ENCODE measurements at regions not wholly inside any gene's neighbourhood (a gene's known extent, or its start where the extent isn't known, plus 50 kb on each side); places are given as distances from the start of the nearest gene placed in this dataset.

- TF ChIP-seq CTCF (IDR thresholded peaks at IDR 0.05): no peak
- TF ChIP-seq POLR2A (IDR thresholded peaks at IDR 0.05): no peak
Observed at GRCh38 chr10:76675561-76675950, 962.1 kb downstream of the KCNMA1 start.

All from heart left ventricle (tissue), 13 donors.